Neural cell (in vitro differentiated cells): ENCODE measurements at regions not wholly inside any gene's neighbourhood (a gene's known extent, or its start where the extent isn't known, plus 50 kb on each side); places are given as distances from the start of the nearest gene placed in this dataset.

ENCODE experiments used
- H2AFZ ChIP-seq: fragments of 200-600, 300-800 bp; sonication (generic), shearing (Covaris generic); 2 replicates; pipeline ENCODE4 v1.6.0; 2014; ENCODE audit warnings: low read depth, mild to moderate bottlenecking, antibody characterized with exemption, low read length, moderate library complexity
- H3F3A ChIP-seq: fragments of 200-600 bp; shearing (Covaris generic); 2 replicates; pipeline ENCODE4 v1.6.1; 2016; ENCODE audit warnings: mild to moderate bottlenecking, moderate library complexity, mixed read lengths, antibody characterized with exemption, low read length; ENCODE audit not compliant: insufficient read depth, poor library complexity, severe bottlenecking
- H3K27ac ChIP-seq: fragments of 200-600, 300-800 bp; sonication (generic), shearing (Covaris generic); 2 replicates; pipeline ENCODE4 v1.5.1; 2014; ENCODE audit warnings: mild to moderate bottlenecking, low read length, moderate library complexity
- H3K27me3 ChIP-seq: fragments of 300-800, 200-600 bp; sonication (generic), shearing (Covaris generic); 2 replicates; pipeline ENCODE4 v1.6.0; 2014; ENCODE audit warnings: mild to moderate bottlenecking, low read depth, low read length, moderate library complexity; ENCODE audit not compliant: insufficient read depth
- H3K36me3 ChIP-seq: fragments of 300-800, 200-600 bp; sonication (generic), shearing (Covaris generic); 2 replicates; pipeline ENCODE4 v1.5.1; 2014; ENCODE audit warnings: mild to moderate bottlenecking, antibody characterized with exemption, low read length, moderate library complexity; ENCODE audit not compliant: insufficient read depth
- H3K4me2 ChIP-seq: fragments of 300-800, 200-600 bp; sonication (generic), shearing (Covaris generic); 2 replicates; pipeline ENCODE4 v1.6.0; 2014; ENCODE audit warnings: mild to moderate bottlenecking, low read length
- H3K4me3 ChIP-seq: fragments of 300-800, 200-600 bp; sonication (generic), shearing (Covaris generic); 2 replicates; pipeline ENCODE4 v1.5.1; 2014; ENCODE audit warnings: mild to moderate bottlenecking, low read length, moderate library complexity
- H3K79me2 ChIP-seq: fragments of 200-600 bp; shearing (Covaris generic); replicated peaks from 2 replicates; pipeline ENCODE4 v1.6.0; 2014; ENCODE audit warnings: mild to moderate bottlenecking, low read length, moderate library complexity; ENCODE audit not compliant: insufficient read depth
- H3K9ac ChIP-seq: fragments of 300-800, 200-600 bp; sonication (generic), shearing (Covaris generic); 2 replicates; pipeline ENCODE4 v1.6.1; 2016; ENCODE audit warnings: mild to moderate bottlenecking, low read length, mixed read lengths
- H3K9me2 ChIP-seq: fragments of 200-600 bp; shearing (Covaris generic); 2 replicates; pipeline ENCODE4 v1.6.1; 2016; ENCODE audit warnings: mild to moderate bottlenecking, low read length, mixed read lengths; ENCODE audit not compliant: insufficient read depth
- H3K9me3 ChIP-seq: fragments of 200-600, 300-800 bp; sonication (generic), shearing (Covaris generic); 2 replicates; pipeline ENCODE4 v1.6.1; 2016; ENCODE audit warnings: mild to moderate bottlenecking, mixed run types, low read length, moderate library complexity, mixed read lengths
- H4K20me1 ChIP-seq: fragments of 200-600 bp; shearing (Covaris generic); 2 replicates; pipeline ENCODE4 v1.6.1; 2016; ENCODE audit warnings: mild to moderate bottlenecking, mixed run types; ENCODE audit not compliant: insufficient read depth
- CTCF ChIP-seq: fragments of 450-650 bp; IDR thresholded peaks from 2 replicates; pipeline ENCODE4 v1.5.1; 2014; ENCODE audit warnings: antibody characterized with exemption, mild to moderate bottlenecking, moderate library complexity; ENCODE audit not compliant: poor library complexity, severe bottlenecking
- EP300 ChIP-seq: fragments of 450-650 bp; conservative IDR thresholded peaks from 2 replicates; pipeline ENCODE4 v1.6.1; 2014; ENCODE audit warnings: antibody characterized with exemption, mild to moderate bottlenecking, moderate library complexity; ENCODE audit not compliant: poor library complexity, severe bottlenecking
- EZH2 ChIP-seq: fragments of 200-600, 300-800 bp; shearing (Covaris generic), sonication (generic); IDR thresholded peaks from 2 replicates; pipeline ENCODE4 v1.6.1; 2014; ENCODE audit warnings: antibody characterized with exemption, low read length, borderline replicate concordance, mild to moderate bottlenecking; ENCODE audit not compliant: insufficient read depth, poor library complexity, severe bottlenecking
- MXI1 ChIP-seq: fragments of 450-650 bp; conservative IDR thresholded peaks from 2 replicates; pipeline ENCODE4 v1.6.1; 2014; ENCODE audit warnings: antibody characterized with exemption, mild to moderate bottlenecking; ENCODE audit not compliant: poor library complexity, severe bottlenecking
- POLR2AphosphoS5 ChIP-seq: IDR thresholded peaks from 2 replicates; pipeline ENCODE4 v1.6.1; 2012
- RAD21 ChIP-seq: fragments of 450-650 bp; conservative IDR thresholded peaks from 2 replicates; pipeline ENCODE4 v1.6.1; 2014; ENCODE audit warnings: antibody characterized with exemption, mild to moderate bottlenecking, moderate library complexity
- SMC3 ChIP-seq: fragments of 450-650 bp; conservative IDR thresholded peaks from 2 replicates; pipeline ENCODE4 v1.6.1; 2014; ENCODE audit warnings: antibody characterized with exemption, mild to moderate bottlenecking, moderate library complexity; ENCODE audit not compliant: poor library complexity
- TAF1 ChIP-seq: IDR thresholded peaks from 2 replicates; pipeline ENCODE4 v1.6.1; 2012; ENCODE audit warnings: low read depth
- TF ChIP-seq, protein P1 (sequence below): IDR thresholded peaks from 2 replicates; pipeline ENCODE4 v1.6.1; 2012; ENCODE audit warnings: borderline replicate concordance

DNA sequence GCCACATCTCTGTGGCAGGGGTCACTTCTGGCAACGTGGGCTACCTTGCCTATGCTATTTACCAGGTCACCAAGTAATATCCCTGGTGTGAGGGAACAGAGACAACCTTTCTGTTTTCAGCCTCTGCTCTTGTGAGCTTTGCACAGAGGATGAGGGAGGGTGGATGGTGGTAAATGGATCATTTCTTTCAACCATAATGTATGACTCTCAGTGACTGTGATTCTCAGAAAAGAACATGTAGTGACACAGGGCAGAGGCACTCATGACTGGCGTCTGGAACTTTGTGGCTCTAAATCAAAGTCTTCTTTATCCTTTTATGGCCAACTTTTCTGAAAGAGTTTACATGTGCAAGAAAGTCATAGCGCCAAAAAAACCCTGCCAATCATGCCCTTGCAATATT, 153.5 kb upstream of the USP24 start:
- H3K27ac ChIP-seq = no peak overlapping the region
- TF ChIP-seq POLR2AphosphoS5 = no peak
- TF ChIP-seq EZH2 = no peak
- TF ChIP-seq, protein P1, sequence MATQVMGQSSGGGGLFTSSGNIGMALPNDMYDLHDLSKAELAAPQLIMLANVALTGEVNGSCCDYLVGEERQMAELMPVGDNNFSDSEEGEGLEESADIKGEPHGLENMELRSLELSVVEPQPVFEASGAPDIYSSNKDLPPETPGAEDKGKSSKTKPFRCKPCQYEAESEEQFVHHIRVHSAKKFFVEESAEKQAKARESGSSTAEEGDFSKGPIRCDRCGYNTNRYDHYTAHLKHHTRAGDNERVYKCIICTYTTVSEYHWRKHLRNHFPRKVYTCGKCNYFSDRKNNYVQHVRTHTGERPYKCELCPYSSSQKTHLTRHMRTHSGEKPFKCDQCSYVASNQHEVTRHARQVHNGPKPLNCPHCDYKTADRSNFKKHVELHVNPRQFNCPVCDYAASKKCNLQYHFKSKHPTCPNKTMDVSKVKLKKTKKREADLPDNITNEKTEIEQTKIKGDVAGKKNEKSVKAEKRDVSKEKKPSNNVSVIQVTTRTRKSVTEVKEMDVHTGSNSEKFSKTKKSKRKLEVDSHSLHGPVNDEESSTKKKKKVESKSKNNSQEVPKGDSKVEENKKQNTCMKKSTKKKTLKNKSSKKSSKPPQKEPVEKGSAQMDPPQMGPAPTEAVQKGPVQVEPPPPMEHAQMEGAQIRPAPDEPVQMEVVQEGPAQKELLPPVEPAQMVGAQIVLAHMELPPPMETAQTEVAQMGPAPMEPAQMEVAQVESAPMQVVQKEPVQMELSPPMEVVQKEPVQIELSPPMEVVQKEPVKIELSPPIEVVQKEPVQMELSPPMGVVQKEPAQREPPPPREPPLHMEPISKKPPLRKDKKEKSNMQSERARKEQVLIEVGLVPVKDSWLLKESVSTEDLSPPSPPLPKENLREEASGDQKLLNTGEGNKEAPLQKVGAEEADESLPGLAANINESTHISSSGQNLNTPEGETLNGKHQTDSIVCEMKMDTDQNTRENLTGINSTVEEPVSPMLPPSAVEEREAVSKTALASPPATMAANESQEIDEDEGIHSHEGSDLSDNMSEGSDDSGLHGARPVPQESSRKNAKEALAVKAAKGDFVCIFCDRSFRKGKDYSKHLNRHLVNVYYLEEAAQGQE = no peak
- no peak for TF ChIP-seq SMC3
- no peak for TF ChIP-seq TAF1
- no peak for TF ChIP-seq EP300
- TF ChIP-seq CTCF = no peak
- no peak for TF ChIP-seq RAD21
- TF ChIP-seq MXI1 = no peak
- no peak overlapping the region for H3K4me2 ChIP-seq
- H3F3A ChIP-seq = no peaks in the 10 kb centered on the region
- no peaks in the 10 kb centered on the region for H3K79me2 ChIP-seq
- H3K9ac ChIP-seq = no peak overlapping the region
- no peaks in the 10 kb centered on the region for H4K20me1 ChIP-seq
- H3K27me3 ChIP-seq = no peaks in the 10 kb centered on the region
- no peak overlapping the region for H2AFZ ChIP-seq
- no peak overlapping the region for H3K4me3 ChIP-seq
- H3K9me3 ChIP-seq = no peaks in the 10 kb centered on the region
- no peaks in the 10 kb centered on the region for H3K36me3 ChIP-seq
- no peaks in the 10 kb centered on the region for H3K9me2 ChIP-seq

- H3K36me3 ChIP-seq = no peaks in the 10 kb centered on the region
- no peak overlapping the region for H3K4me2 ChIP-seq
- no peak overlapping the region for H2AFZ ChIP-seq
- H4K20me1 ChIP-seq = no peaks in the 10 kb centered on the region
- no peaks in the 10 kb centered on the region for H3F3A ChIP-seq
- no peaks in the 10 kb centered on the region for H3K79me2 ChIP-seq
- no peaks in the 10 kb centered on the region for H3K9me3 ChIP-seq
- H3K27ac ChIP-seq = no peak overlapping the region
- no peak overlapping the region for H3K4me3 ChIP-seq
- no peak overlapping the region for H3K9ac ChIP-seq
- no peaks in the 10 kb centered on the region for H3K9me2 ChIP-seq
- TF ChIP-seq EZH2 (no peak), RAD21 (no peak), CTCF (no peak), MXI1 (no peak), POLR2AphosphoS5 (no peak), SMC3 (no peak), TAF1 (no peak), EP300 (no peak)
- TF ChIP-seq, protein P1 = no peak
- H3K27me3 ChIP-seq = no peaks in the 10 kb centered on the region
Observed at GRCh38 chr1:55367273-55367672, 152.1 kb upstream of the USP24 start.
